HepG2 (cell line): ENCODE measurements at regions not wholly inside any gene's neighbourhood (a gene's known extent, or its start where the extent isn't known, plus 50 kb on each side); places are given as distances from the start of the nearest gene placed in this dataset.

Experiments
- ATAC-seq: fragments of 200-7000 bp; cut with Tn5 transposase; 3 replicates; pipeline ENCODE4 v1.9.1; 2020; ENCODE audit warnings: mild to moderate bottlenecking, moderate library complexity
- BruUV-seq: library from RNA; stranded (reverse); fragments of 400-500 nt; replicated peaks from 2 replicates; lab custom pipeline; 2021; lab: Mats Ljungman, UMichigan
- CTCF ChIA-PET: fragments of 300-600 bp; formaldehyde crosslinking; extraction: SDS; loops from one replicate; lab custom pipeline; 2021; ENCODE audit warnings: low total read pairs, inconsistent platforms, low intra/inter-chr PET ratio; lab: Yijun Ruan, JAX
- POLR2A ChIA-PET: fragments of 350-600 bp; sonication (Branson Sonifier 250); formaldehyde crosslinking; loops from one replicate; lab custom pipeline; 2020; ENCODE audit warnings: antibody characterized with exemption, inconsistent platforms; lab: Yijun Ruan, JAX
- DNase-seq: peaks from one replicate; pipeline ENCODE4 v3.0.0-alpha.2; 2015; ENCODE audit warnings: low spot score
- FAIRE-seq: peaks from 3 replicates; lab custom pipeline; 2011; peaks lifted over from hg19 to GRCh38; lab: Jason Lieb, UNC
- H2AFZ ChIP-seq: one replicate; pipeline ENCODE4 v1.6.1; 2011; ENCODE audit warnings: low read length, inconsistent platforms
- H3K27ac ChIP-seq: fragments of 300-600 bp; 3 replicates; pipeline ENCODE4 v1.8.0; 2011; ENCODE audit warnings: mixed run types, mild to moderate bottlenecking, mixed read lengths, low read length, inconsistent platforms; ENCODE audit not compliant: insufficient read depth; ENCODE audit errors: extremely low read length
- H3K27me3 ChIP-seq, 2 experiments: fragments of 200-600 bp in 1 of 2; 2 replicates in 1 of 2; 3 replicates in 1 of 2; pipeline versions ENCODE4 v1.6.0 to v1.8.0; 2011; ENCODE audit warnings: low read length in 2 of 2, mild to moderate bottlenecking in 2 of 2, moderate library complexity in 2 of 2, inconsistent platforms in 1 of 2; ENCODE audit not compliant: insufficient read depth in 2 of 2, control insufficient read depth in 1 of 2
- H3K36me3 ChIP-seq, 2 experiments: fragments of 200-600 bp in 1 of 2; replicated peaks in 1 of 2; 2 replicates in 1 of 2; 3 replicates in 1 of 2; pipeline versions ENCODE4 v1.5.1 to v1.8.0; 2011; ENCODE audit warnings: low read length in 2 of 2, inconsistent platforms in 1 of 2; ENCODE audit not compliant: insufficient read depth in 2 of 2, control insufficient read depth in 1 of 2
- H3K4me1 ChIP-seq: 2 replicates; pipeline ENCODE4 v1.5.1; 2012; ENCODE audit warnings: low read length, inconsistent platforms; ENCODE audit not compliant: insufficient read depth
- H3K4me2 ChIP-seq: 2 replicates; pipeline ENCODE4 v1.6.0; 2011; ENCODE audit warnings: low read depth, low read length, inconsistent platforms
- H3K4me3 ChIP-seq, 3 experiments: fragments of 200-600 bp in 1 of 3; sonication (generic), shearing (Covaris generic) in 1 of 3; replicated peaks in 1 of 3; 2 replicates each; pipeline ENCODE4 v1.5.1; 2011 to 2016; ENCODE audit warnings: low read length in 3 of 3, inconsistent platforms in 2 of 3, low read depth in 2 of 3, mild to moderate bottlenecking in 2 of 3, control low read depth in 1 of 3, mixed read lengths in 1 of 3; ENCODE audit not compliant: insufficient read depth in 1 of 3
- H3K79me2 ChIP-seq: one replicate; pipeline ENCODE4 v1.6.1; 2011; ENCODE audit warnings: low read length, inconsistent platforms; ENCODE audit not compliant: insufficient read depth
- H3K9ac ChIP-seq: 2 replicates; pipeline ENCODE4 v1.6.0; 2011; ENCODE audit warnings: mild to moderate bottlenecking, low read depth, low read length, inconsistent platforms; ENCODE audit not compliant: insufficient read depth
- H3K9me3 ChIP-seq: 2 replicates; pipeline ENCODE4 v1.5.1; 2012; ENCODE audit warnings: mild to moderate bottlenecking, low read length
- H4K20me1 ChIP-seq: 2 replicates; pipeline ENCODE4 v1.6.0; 2011; ENCODE audit warnings: inconsistent platforms, mild to moderate bottlenecking, low read length, moderate library complexity; ENCODE audit not compliant: insufficient read depth
- AKAP8 ChIP-seq: sonication (generic); formaldehyde crosslinking; IDR thresholded peaks from 2 replicates; pipeline ENCODE4 v1.5.1; 2020; ENCODE audit warnings: mild to moderate bottlenecking, missing genetic modification reagents
- GTF3A ChIP-seq: sonication (generic); formaldehyde crosslinking; conservative IDR thresholded peaks from 2 replicates; pipeline ENCODE4 v1.4.0; 2020; ENCODE audit warnings: mild to moderate bottlenecking, missing genetic modification reagents
- RNF2 ChIP-seq: fragments of 450-650 bp; conservative IDR thresholded peaks from 2 replicates; pipeline ENCODE4 v1.6.1; 2016; ENCODE audit warnings: low read depth
- RXRA ChIP-seq: sonication (generic); formaldehyde crosslinking; IDR thresholded peaks from 2 replicates; pipeline ENCODE4 v1.5.1; 2020; ENCODE audit warnings: missing genetic modification reagents
- SRY ChIP-seq: sonication (generic); formaldehyde crosslinking; IDR thresholded peaks from 2 replicates; pipeline ENCODE4 v1.8.0; 2022; ENCODE audit warnings: mild to moderate bottlenecking, missing genetic modification reagents
- TRIM24 ChIP-seq: sonication (generic); formaldehyde crosslinking; IDR thresholded peaks from 2 replicates; pipeline ENCODE4 v1.8.0; 2022; ENCODE audit warnings: mild to moderate bottlenecking, missing genetic modification reagents
- ZNF317 ChIP-seq: sonication (generic); formaldehyde crosslinking; IDR thresholded peaks from 2 replicates; pipeline ENCODE4 v1.5.0; 2020; ENCODE audit warnings: mild to moderate bottlenecking, missing genetic modification reagents
- ZNF615 ChIP-seq: sonication (generic); formaldehyde crosslinking; IDR thresholded peaks from 2 replicates; pipeline ENCODE4 v1.5.0; 2020; ENCODE audit warnings: mild to moderate bottlenecking, missing genetic modification reagents, borderline replicate concordance
- WGBS: methylation state at CpG from one replicate; pipeline ENCODE4 v1.1.6; 2017; ENCODE audit warnings: low lambda C conversion rate; 5-methylcytosine and 5-hydroxymethylcytosine counted together
- in situ Hi-C: cut with HindIII; loops from 2 replicates; pipeline ENCODE4 v1.10.0; 2017; ENCODE audit warnings: low pct_unique_long_range_greater_than_20kb; ENCODE audit not compliant: extremely low pct_ligation_motif_present
- intact Hi-C: fragments of 100-400 bp; cut with micrococcal nuclease; formaldehyde crosslinking; loops from one replicate; pipeline ENCODE4 v1.10.0; 2022; ENCODE audit not compliant: unreplicated experiment
- TF ChIP-seq, protein P1 (sequence below): sonication (generic); formaldehyde crosslinking; IDR thresholded peaks from 2 replicates; pipeline ENCODE4 v1.4.0; 2020; ENCODE audit warnings: mild to moderate bottlenecking, low read depth, missing genetic modification reagents
- TF ChIP-seq, protein P2 (sequence below): sonication (generic); formaldehyde crosslinking; IDR thresholded peaks from 2 replicates; pipeline ENCODE4 v1.9.0; 2021; ENCODE audit warnings: missing genetic modification reagents, borderline replicate concordance
- TF ChIP-seq, protein P3 (sequence below): sonication (generic); formaldehyde crosslinking; IDR thresholded peaks from 2 replicates; pipeline ENCODE4 v1.8.0; 2022; ENCODE audit warnings: mild to moderate bottlenecking, missing genetic modification reagents; ENCODE audit not compliant: insufficient replicate concordance
- TF ChIP-seq, protein P4 (sequence below): IDR thresholded peaks from 2 replicates; pipeline ENCODE4 v1.6.1; 2012; ENCODE audit warnings: low read length, improper control_type of control experiment
- TF ChIP-seq, protein P5 (sequence below): sonication (generic); formaldehyde crosslinking; conservative IDR thresholded peaks from 2 replicates; pipeline ENCODE4 v1.4.0; 2020; ENCODE audit warnings: missing genetic modification reagents

DNA sequence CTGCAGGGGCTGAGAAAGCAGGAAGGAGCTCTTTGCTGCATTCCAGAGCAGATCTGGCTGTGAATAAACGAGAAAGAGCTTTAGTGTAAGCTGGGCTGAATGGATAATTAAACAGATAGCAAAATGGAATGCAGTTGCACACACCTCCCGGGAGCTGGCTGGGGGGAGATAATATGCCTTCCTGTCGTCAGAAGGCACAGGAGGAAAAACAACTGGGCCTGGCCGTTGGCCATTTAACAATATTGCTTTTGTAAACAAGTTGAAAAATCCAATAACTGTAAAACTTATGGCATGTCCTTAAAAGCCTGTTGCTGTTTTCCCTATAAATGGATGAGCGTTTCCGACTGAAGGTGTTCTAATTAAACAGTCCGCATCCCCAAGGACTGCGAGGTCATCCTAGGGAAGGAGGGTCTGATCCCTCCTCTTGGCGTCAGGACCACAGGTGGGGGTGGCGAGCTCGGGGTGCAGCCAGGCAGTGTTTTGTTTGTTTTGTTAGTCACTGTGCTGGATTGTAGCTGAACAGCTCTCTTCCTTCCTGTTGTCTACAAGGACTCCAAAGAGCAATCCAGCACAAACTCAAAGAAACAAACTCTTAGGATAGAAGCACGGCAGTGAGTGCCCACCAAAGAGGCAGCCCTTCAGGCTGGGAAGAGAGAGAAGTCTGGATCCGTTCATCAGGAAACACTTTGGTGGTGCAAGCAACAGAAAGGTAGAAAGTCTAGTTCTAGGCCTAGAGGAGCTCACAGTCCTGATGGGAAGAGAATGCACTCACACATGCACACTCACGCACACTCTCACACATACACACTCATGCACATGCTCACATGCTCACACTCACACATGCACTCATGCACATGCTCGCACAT lies 133.4 kb upstream of the SMAD3 start:
- BruUV-seq, result no TSS peak
- peaks cover 9% of the 10 kb centered on the region; the same call in 1 of the 2 replicates for H3K9me3 ChIP-seq
- FAIRE-seq (peak; percentile 95), DNase-seq (peak; percentile 91), ATAC-seq (peak; percentile 96)
- intact Hi-C loops (no loop called here), in situ Hi-C loops (loop anchor here (25.0 kb wide), 1 partner anchor 505 kb away; no protein-coding TSS in a partner anchor)
- H3K4me3 ChIP-seq, result peak overlapping the region; percentile 2 to 35 (median 11); a peak in 4 of 6 replicates
- H3K27me3 ChIP-seq, result no peaks in the 10 kb centered on the region; a peak in 1 of 5 replicates
- no peak overlapping the region for H2AFZ ChIP-seq
- no peaks in the 10 kb centered on the region for H3K36me3 ChIP-seq
- H3K4me1 ChIP-seq, result peaks cover 66% of the 10 kb centered on the region
- WGBS, result 10% methylated on average over 14 of the region's 15 CpGs
- no peaks in the 10 kb centered on the region for H4K20me1 ChIP-seq
- POLR2A ChIA-PET, result interaction anchor here (1.4 to 2.1 kb wide), 4 partner anchors 10 to 173 kb away, joined by 4 to 5 read pairs (median 4); no protein-coding TSS in a partner anchor
- peak overlapping the region; percentile 62 for H3K4me2 ChIP-seq
- CTCF ChIA-PET, result no interaction called here
- no peak overlapping the region for H3K9ac ChIP-seq
- peak overlapping the region; percentile 59 for H3K27ac ChIP-seq
- H3K79me2 ChIP-seq, result no peaks in the 10 kb centered on the region
- TF ChIP-seq, protein P1, sequence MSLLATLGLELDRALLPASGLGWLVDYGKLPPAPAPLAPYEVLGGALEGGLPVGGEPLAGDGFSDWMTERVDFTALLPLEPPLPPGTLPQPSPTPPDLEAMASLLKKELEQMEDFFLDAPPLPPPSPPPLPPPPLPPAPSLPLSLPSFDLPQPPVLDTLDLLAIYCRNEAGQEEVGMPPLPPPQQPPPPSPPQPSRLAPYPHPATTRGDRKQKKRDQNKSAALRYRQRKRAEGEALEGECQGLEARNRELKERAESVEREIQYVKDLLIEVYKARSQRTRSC (CRISPR knock-in tag), result no peak
- TF ChIP-seq, protein P2, sequence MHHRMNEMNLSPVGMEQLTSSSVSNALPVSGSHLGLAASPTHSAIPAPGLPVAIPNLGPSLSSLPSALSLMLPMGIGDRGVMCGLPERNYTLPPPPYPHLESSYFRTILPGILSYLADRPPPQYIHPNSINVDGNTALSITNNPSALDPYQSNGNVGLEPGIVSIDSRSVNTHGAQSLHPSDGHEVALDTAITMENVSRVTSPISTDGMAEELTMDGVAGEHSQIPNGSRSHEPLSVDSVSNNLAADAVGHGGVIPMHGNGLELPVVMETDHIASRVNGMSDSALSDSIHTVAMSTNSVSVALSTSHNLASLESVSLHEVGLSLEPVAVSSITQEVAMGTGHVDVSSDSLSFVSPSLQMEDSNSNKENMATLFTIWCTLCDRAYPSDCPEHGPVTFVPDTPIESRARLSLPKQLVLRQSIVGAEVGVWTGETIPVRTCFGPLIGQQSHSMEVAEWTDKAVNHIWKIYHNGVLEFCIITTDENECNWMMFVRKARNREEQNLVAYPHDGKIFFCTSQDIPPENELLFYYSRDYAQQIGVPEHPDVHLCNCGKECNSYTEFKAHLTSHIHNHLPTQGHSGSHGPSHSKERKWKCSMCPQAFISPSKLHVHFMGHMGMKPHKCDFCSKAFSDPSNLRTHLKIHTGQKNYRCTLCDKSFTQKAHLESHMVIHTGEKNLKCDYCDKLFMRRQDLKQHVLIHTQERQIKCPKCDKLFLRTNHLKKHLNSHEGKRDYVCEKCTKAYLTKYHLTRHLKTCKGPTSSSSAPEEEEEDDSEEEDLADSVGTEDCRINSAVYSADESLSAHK (CRISPR knock-in tag), result no peak
- TF ChIP-seq SRY (CRISPR knock-in tag) (no peak), ZNF317 (peak; percentile 59; the same call in 1 of the 2 replicates), ZNF615 (no peak), TRIM24 (CRISPR knock-in tag) (peak; percentile 50; the same call in 1 of the 2 replicates), RNF2 (no peak), AKAP8 (no peak), RXRA (CRISPR knock-in tag) (peak; percentile 72; the same call in 1 of the 2 replicates), GTF3A (CRISPR knock-in tag) (no peak)
- TF ChIP-seq, protein P3, sequence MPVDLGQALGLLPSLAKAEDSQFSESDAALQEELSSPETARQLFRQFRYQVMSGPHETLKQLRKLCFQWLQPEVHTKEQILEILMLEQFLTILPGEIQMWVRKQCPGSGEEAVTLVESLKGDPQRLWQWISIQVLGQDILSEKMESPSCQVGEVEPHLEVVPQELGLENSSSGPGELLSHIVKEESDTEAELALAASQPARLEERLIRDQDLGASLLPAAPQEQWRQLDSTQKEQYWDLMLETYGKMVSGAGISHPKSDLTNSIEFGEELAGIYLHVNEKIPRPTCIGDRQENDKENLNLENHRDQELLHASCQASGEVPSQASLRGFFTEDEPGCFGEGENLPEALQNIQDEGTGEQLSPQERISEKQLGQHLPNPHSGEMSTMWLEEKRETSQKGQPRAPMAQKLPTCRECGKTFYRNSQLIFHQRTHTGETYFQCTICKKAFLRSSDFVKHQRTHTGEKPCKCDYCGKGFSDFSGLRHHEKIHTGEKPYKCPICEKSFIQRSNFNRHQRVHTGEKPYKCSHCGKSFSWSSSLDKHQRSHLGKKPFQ, result peak; percentile 62
- TF ChIP-seq, protein P4, sequence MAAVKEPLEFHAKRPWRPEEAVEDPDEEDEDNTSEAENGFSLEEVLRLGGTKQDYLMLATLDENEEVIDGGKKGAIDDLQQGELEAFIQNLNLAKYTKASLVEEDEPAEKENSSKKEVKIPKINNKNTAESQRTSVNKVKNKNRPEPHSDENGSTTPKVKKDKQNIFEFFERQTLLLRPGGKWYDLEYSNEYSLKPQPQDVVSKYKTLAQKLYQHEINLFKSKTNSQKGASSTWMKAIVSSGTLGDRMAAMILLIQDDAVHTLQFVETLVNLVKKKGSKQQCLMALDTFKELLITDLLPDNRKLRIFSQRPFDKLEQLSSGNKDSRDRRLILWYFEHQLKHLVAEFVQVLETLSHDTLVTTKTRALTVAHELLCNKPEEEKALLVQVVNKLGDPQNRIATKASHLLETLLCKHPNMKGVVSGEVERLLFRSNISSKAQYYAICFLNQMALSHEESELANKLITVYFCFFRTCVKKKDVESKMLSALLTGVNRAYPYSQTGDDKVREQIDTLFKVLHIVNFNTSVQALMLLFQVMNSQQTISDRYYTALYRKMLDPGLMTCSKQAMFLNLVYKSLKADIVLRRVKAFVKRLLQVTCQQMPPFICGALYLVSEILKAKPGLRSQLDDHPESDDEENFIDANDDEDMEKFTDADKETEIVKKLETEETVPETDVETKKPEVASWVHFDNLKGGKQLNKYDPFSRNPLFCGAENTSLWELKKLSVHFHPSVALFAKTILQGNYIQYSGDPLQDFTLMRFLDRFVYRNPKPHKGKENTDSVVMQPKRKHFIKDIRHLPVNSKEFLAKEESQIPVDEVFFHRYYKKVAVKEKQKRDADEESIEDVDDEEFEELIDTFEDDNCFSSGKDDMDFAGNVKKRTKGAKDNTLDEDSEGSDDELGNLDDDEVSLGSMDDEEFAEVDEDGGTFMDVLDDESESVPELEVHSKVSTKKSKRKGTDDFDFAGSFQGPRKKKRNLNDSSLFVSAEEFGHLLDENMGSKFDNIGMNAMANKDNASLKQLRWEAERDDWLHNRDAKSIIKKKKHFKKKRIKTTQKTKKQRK, result no peak
- TF ChIP-seq, protein P5, sequence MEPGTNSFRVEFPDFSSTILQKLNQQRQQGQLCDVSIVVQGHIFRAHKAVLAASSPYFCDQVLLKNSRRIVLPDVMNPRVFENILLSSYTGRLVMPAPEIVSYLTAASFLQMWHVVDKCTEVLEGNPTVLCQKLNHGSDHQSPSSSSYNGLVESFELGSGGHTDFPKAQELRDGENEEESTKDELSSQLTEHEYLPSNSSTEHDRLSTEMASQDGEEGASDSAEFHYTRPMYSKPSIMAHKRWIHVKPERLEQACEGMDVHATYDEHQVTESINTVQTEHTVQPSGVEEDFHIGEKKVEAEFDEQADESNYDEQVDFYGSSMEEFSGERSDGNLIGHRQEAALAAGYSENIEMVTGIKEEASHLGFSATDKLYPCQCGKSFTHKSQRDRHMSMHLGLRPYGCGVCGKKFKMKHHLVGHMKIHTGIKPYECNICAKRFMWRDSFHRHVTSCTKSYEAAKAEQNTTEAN (CRISPR knock-in tag), result peak; percentile 99
